ENCODE measurements at regions not wholly inside any gene's neighbourhood (a gene's known extent, or its start where the extent isn't known, plus 50 kb on each side); places are given as distances from the start of the nearest gene placed in this dataset.

DNA sequence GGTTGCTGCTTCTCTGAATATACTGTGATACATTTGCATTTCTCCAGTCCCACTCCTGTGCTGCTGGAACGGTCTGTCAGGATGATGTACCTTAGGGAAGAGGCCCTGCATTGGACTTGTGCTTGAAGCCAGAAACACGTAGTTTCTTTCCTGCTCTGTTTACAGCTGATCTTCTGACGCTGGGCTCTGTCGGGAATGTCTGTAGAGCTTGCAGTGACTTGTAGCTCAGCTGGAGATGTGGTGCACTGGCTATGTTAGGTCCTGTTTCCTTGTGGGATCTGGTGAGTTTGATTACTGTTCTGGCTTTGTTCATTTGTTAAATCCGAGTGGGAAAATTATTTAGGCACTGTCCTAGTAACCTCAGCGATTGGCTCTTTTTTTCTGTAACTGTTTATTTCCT is 137.2 kb upstream of the WDR1 start:
- TF ChIP-seq, protein P1, sequence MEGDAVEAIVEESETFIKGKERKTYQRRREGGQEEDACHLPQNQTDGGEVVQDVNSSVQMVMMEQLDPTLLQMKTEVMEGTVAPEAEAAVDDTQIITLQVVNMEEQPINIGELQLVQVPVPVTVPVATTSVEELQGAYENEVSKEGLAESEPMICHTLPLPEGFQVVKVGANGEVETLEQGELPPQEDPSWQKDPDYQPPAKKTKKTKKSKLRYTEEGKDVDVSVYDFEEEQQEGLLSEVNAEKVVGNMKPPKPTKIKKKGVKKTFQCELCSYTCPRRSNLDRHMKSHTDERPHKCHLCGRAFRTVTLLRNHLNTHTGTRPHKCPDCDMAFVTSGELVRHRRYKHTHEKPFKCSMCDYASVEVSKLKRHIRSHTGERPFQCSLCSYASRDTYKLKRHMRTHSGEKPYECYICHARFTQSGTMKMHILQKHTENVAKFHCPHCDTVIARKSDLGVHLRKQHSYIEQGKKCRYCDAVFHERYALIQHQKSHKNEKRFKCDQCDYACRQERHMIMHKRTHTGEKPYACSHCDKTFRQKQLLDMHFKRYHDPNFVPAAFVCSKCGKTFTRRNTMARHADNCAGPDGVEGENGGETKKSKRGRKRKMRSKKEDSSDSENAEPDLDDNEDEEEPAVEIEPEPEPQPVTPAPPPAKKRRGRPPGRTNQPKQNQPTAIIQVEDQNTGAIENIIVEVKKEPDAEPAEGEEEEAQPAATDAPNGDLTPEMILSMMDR (IDR thresholded peaks at IDR 0.05 in 2 of 3, conservative IDR thresholded peaks at IDR 0.05 in 1 of 3; ENCODE audit: borderline replicate concordance in 1 of 3, insufficient read depth in 1 of 3, low read depth in 2 of 3, low read length in 2 of 3), result no peak
- TF ChIP-seq SRF (IDR thresholded peaks at IDR 0.05; ENCODE audit: low read depth) (no peak), CBX3 (IDR thresholded peaks at IDR 0.05; ENCODE audit: low read depth) (no peak), EZH2phosphoT487 (IDR thresholded peaks at IDR 0.05; ENCODE audit: borderline replicate concordance) (no peak), SIN3A (IDR thresholded peaks at IDR 0.05; ENCODE audit: low read depth) (no peak), EZH2 (IDR thresholded peaks at IDR 0.05) (no peak), ZFX (IDR thresholded peaks at IDR 0.05) (no peak), JUND (IDR thresholded peaks at IDR 0.05) (no peak), POLR2A (IDR thresholded peaks at IDR 0.05; ENCODE audit: borderline replicate concordance, extremely low read depth, insufficient read depth, insufficient read length) (no peak), SP1 (IDR thresholded peaks at IDR 0.05; ENCODE audit: low read depth) (no peak), EGR1 (IDR thresholded peaks at IDR 0.05; ENCODE audit: low read depth) (no peak), ZNF274 (IDR thresholded peaks at IDR 0.05; ENCODE audit: low read depth, low read length) (no peak), FOSL1 (IDR thresholded peaks at IDR 0.05; ENCODE audit: low read depth) (no peak), POLR2AphosphoS5 (IDR thresholded peaks at IDR 0.05; ENCODE audit: low read depth, low read length) (no peak), TCF7L2 (IDR thresholded peaks at IDR 0.05; ENCODE audit: borderline replicate concordance, extremely low read depth, insufficient read depth, insufficient read length) (no peak), RAD21 (IDR thresholded peaks at IDR 0.05; ENCODE audit: low read depth) (no peak), ELF1 (IDR thresholded peaks at IDR 0.05; ENCODE audit: borderline replicate concordance, low read depth) (no peak)
- TF ChIP-seq, protein P2, sequence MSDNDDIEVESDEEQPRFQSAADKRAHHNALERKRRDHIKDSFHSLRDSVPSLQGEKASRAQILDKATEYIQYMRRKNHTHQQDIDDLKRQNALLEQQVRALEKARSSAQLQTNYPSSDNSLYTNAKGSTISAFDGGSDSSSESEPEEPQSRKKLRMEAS (IDR thresholded peaks at IDR 0.05), result no peak
- TF ChIP-seq, protein P3, sequence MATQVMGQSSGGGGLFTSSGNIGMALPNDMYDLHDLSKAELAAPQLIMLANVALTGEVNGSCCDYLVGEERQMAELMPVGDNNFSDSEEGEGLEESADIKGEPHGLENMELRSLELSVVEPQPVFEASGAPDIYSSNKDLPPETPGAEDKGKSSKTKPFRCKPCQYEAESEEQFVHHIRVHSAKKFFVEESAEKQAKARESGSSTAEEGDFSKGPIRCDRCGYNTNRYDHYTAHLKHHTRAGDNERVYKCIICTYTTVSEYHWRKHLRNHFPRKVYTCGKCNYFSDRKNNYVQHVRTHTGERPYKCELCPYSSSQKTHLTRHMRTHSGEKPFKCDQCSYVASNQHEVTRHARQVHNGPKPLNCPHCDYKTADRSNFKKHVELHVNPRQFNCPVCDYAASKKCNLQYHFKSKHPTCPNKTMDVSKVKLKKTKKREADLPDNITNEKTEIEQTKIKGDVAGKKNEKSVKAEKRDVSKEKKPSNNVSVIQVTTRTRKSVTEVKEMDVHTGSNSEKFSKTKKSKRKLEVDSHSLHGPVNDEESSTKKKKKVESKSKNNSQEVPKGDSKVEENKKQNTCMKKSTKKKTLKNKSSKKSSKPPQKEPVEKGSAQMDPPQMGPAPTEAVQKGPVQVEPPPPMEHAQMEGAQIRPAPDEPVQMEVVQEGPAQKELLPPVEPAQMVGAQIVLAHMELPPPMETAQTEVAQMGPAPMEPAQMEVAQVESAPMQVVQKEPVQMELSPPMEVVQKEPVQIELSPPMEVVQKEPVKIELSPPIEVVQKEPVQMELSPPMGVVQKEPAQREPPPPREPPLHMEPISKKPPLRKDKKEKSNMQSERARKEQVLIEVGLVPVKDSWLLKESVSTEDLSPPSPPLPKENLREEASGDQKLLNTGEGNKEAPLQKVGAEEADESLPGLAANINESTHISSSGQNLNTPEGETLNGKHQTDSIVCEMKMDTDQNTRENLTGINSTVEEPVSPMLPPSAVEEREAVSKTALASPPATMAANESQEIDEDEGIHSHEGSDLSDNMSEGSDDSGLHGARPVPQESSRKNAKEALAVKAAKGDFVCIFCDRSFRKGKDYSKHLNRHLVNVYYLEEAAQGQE (IDR thresholded peaks at IDR 0.05; ENCODE audit: low read depth), result no peak
- TF ChIP-seq, protein P4, sequence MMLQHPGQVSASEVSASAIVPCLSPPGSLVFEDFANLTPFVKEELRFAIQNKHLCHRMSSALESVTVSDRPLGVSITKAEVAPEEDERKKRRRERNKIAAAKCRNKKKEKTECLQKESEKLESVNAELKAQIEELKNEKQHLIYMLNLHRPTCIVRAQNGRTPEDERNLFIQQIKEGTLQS (IDR thresholded peaks at IDR 0.05), result no peak
- Histone ChIP-seq H3K4me3 (replicated peaks in 1 of 2; ENCODE audit: low read depth in 1 of 2, low read length in 2 of 2) (no peak overlapping the region), H3K9me2 (ENCODE audit: insufficient read depth) (no peaks in the 10 kb centered on the region; the same call in 1 of the 2 replicates), H3K27ac (ENCODE audit: low read depth, low read length) (no peak overlapping the region), H3K9me3 (ENCODE audit: control insufficient read depth in 1 of 2, insufficient read depth in 1 of 2, low read depth in 1 of 2, low read length in 2 of 2) (no peaks in the 10 kb centered on the region), H4K20me1 (ENCODE audit: insufficient read depth) (no peaks in the 10 kb centered on the region), H3K36me3 (ENCODE audit: control insufficient read depth in 1 of 2, insufficient read depth in 2 of 2, low read length in 2 of 2) (no peaks in the 10 kb centered on the region), H2AFZ (ENCODE audit: low read depth, low read length, poor library complexity, severe bottlenecking) (no peak overlapping the region), H3K4me1 (ENCODE audit: control insufficient read depth in 1 of 2, insufficient read depth in 2 of 2, low read length in 2 of 2) (no peaks in the 10 kb centered on the region), H3K79me2 (ENCODE audit: insufficient read depth, low read length) (no peaks in the 10 kb centered on the region), H3K4me2 (ENCODE audit: low read length) (no peak overlapping the region), H3K9ac (ENCODE audit: low read length) (no peak overlapping the region), H3K27me3 (ENCODE audit: insufficient read depth, low read length) (peaks cover 59% of the 10 kb centered on the region)
- intact Hi-C loops (cut with micrococcal nuclease), result no loop called here
- CTCF ChIA-PET, result no interaction called here
- no peak for ATAC-seq
- RAD21 ChIA-PET (ENCODE audit: low non-redundant PET in 1 of 2, low total read pairs in 2 of 2, uncharacterized antibody in 2 of 2, unreplicated experiment in 2 of 2), result no interaction called here
- BruUV-seq (replicated peaks), result no TSS peak
- no peak for DNase-seq (ENCODE audit: low read depth, low spot score)
- POLR2A ChIA-PET, result no interaction called here

Data from HCT116 (cell line).